Motor neuron (in vitro differentiated cells): ENCODE measurements at regions not wholly inside any gene's neighbourhood (a gene's known extent, or its start where the extent isn't known, plus 50 kb on each side); places are given as distances from the start of the nearest gene placed in this dataset.
A peak's percentile ranks its signal among the peaks of the same experiment; 100 is the strongest.

Experiments used
- ATAC-seq, 8 experiments: fragments of 200-7000 bp; cut with Tn5 transposase; replicated peaks in 6 of 8; 2 replicates each; pipeline ENCODE4 v1.8.0; 2021; ENCODE audit warnings: mild to moderate bottlenecking in 8 of 8, moderate library complexity in 8 of 8
- H3K27ac ChIP-seq, 2 donors: fragments of 250-450 bp; sonication (Bioruptor Pico); 2 replicates each; pipeline ENCODE4 v1.9.0; 2021; ENCODE audit warnings: antibody characterized with exemption in 2 of 2, mild to moderate bottlenecking in 2 of 2, moderate library complexity in 1 of 2
- H3K4me1 ChIP-seq, 2 donors: fragments of 250-450 bp; sonication (Bioruptor Pico); replicated peaks in 1 of 2; 2 replicates each; pipeline ENCODE4 v1.6.1; 2021; ENCODE audit warnings: antibody characterized with exemption in 2 of 2, mild to moderate bottlenecking in 2 of 2, moderate library complexity in 1 of 2
- H3K4me3 ChIP-seq, 5 donors: fragments of 250-450 bp; sonication (Bioruptor Pico); 2 replicates each; pipeline ENCODE4 v1.9.0; 2021; ENCODE audit warnings: antibody characterized with exemption in 5 of 5, mild to moderate bottlenecking in 5 of 5, moderate library complexity in 4 of 5
- WGBS, 10 experiments: fragments of 450-650 bp; shearing (Covaris generic); methylation state at CpG; one replicate each; pipeline ENCODE4 v1.0.0; 2022; 5-methylcytosine and 5-hydroxymethylcytosine counted together
- in situ Hi-C, 9 experiments: fragments of 400-800 bp; cut with MboI; loops; one replicate each; pipeline ENCODE4 v1.15.0; 2021; ENCODE audit warnings: low sequenced_read_pairs in 9 of 9, low pct_unique_long_range_greater_than_20kb in 2 of 9; ENCODE audit not compliant: unreplicated experiment in 9 of 9

- in situ Hi-C loops: no loop called here
- Histone ChIP-seq H3K27ac (no peak overlapping the region), H3K4me3 (no peak overlapping the region), H3K4me1 (peaks cover 2 to 15% of the 10 kb centered on the region in 2 donors)
- ATAC-seq: no peak
- WGBS, 10 experiments: 63 to 100% (median 90%) methylated on average over 1 of the region's 1 CpG; no CpG with 5 or more reads in 2 of the 10 experiments
Observed at GRCh38 chr2:144151405-144151804, 368.5 kb downstream of the ZEB2 start.

GRCh38 chr2:144147356-144147755 lies 372.6 kb downstream of the ZEB2 start:
- H3K27ac ChIP-seq: no peak overlapping the region
- ATAC-seq: no peak
- 66 to 100% (median 93%) methylated on average over 1 to 2 of the region's 2 CpGs; no CpG with 5 or more reads in 1 of the 10 experiments for WGBS, 10 experiments
- no peak overlapping the region for H3K4me3 ChIP-seq
- peaks cover 0 to 11% of the 10 kb centered on the region in 2 donors for H3K4me1 ChIP-seq
- in situ Hi-C loops: no loop called here

DNA sequence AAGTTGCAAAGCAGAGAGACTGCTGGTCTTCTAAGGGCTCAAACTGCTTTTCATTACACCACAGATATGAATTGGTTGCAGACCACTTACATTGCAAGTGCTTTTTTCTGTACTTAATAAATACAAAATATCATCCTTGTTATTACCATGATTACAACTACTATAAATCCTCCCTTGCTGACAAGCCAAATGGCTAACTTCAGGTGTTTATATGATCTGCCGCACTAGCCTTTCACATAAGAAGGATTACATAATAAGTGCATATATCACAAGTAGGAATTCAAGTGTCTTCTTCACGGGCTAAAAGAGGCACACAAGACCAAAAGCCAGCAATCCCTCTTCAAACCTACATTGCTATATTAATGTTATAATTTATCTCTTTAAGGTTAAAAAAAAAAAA lies 373.0 kb downstream of the ZEB2 start:
- Histone ChIP-seq H3K27ac (no peak overlapping the region), H3K4me3 (no peak overlapping the region), H3K4me1 (peaks cover 0 to 11% of the 10 kb centered on the region in 2 donors)
- in situ Hi-C loops: no loop called here
- 30 to 94% (median 64%) methylated on average over 1 to 2 of the region's 2 CpGs; no CpG with 5 or more reads in 2 of the 10 experiments for WGBS, 10 experiments
- peak in 5 of 8 experiments; percentile 15 to 75 (median 66) for ATAC-seq

- H3K4me1 ChIP-seq: peaks cover 0 to 11% of the 10 kb centered on the region in 2 donors
- no peak for ATAC-seq
- no peak overlapping the region for H3K4me3 ChIP-seq
- H3K27ac ChIP-seq: no peak overlapping the region
- in situ Hi-C loops: no loop called here
- WGBS, 10 experiments: 43 to 100% (median 82%) methylated on average over 1 of the region's 1 CpG; no CpG with 5 or more reads in 3 of the 10 experiments
Observed at GRCh38 chr2:144146076-144146475, 373.8 kb downstream of the ZEB2 start.

DNA sequence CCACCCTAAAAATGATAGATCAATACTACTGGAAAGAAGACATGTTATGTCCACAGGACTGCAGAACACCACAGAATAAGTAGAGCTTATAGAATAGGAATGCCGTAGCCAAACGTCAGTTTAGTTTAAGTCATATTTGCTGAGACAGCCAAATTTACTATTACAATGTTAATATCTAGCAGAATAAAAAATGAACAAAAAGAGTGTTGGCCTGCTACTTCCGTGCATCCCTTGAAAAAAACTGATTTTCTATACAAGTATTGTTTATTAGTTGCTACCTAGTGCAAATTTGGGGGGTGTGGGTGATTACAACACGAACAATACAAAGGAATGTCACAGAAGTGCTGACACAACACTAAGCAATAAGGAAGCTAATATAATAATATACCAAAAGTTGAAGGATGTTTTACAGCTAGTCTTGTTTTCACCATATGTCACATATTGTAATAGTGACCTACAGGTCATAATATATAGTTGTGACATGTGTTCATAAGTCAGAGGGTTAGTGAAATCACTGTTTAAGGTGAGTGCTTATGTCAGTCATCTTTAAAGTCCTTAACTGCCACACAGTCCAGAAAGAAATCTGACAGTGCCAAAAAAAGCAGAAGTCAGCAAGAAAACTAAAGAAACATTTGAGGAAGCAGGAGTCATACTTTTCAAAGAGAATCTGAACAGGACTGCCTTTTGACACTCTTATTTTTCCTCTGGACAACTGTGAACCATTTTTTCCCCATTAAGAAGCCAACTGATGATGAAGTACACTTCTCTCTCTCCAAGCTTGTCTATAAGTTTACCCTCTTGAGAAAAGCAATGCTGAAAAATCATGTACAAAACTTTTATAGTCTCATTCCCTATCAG lies 376.4 kb downstream of the ZEB2 start:
- no peak for ATAC-seq
- H3K4me1 ChIP-seq: peaks cover 0 to 7% of the 10 kb centered on the region in 2 donors
- no peak overlapping the region for H3K4me3 ChIP-seq
- 79 to 94% (median 91%) methylated on average over 2 to 4 of the region's 4 CpGs; no CpG with 5 or more reads in 2 of the 10 experiments for WGBS, 10 experiments
- in situ Hi-C loops: no loop called here
- no peak overlapping the region for H3K27ac ChIP-seq

DNA sequence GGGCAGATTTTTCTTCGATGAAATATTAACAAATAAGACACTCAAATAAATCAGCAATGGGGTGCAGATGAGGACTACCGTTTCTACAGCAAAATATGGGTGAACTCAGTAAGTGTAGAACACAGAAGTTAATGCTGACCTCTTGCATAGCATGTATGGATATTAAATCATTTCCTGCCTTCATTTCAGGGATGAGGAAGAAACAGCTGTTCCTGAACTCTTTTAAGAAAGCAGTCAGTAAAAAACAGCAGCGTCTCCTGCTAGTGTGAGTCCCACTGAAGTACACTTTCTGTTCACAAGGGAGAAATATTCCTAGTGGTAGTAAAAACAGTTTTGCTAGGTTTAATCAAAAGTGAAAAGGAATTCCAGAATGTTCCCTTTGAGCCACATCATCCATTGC lies 379.0 kb downstream of the ZEB2 start:
- H3K4me1 ChIP-seq: no peaks in the 10 kb centered on the region
- H3K4me3 ChIP-seq: no peak overlapping the region
- no peak for ATAC-seq
- 0 to 96% (median 65%) methylated on average over 1 to 3 of the region's 3 CpGs; no CpG with 5 or more reads in 4 of the 10 experiments for WGBS, 10 experiments
- no peak overlapping the region for H3K27ac ChIP-seq
- in situ Hi-C loops: no loop called here

- no peaks in the 10 kb centered on the region for H3K4me1 ChIP-seq
- no peak overlapping the region for H3K4me3 ChIP-seq
- H3K27ac ChIP-seq: no peak overlapping the region
- no peak for ATAC-seq
- in situ Hi-C loops: no loop called here
- 25 to 97% (median 58%) methylated on average over 1 to 5 of the region's 5 CpGs; no CpG with 5 or more reads in 1 of the 10 experiments for WGBS, 10 experiments
Observed at GRCh38 chr2:144137705-144138428, 382.1 kb downstream of the ZEB2 start.

DNA sequence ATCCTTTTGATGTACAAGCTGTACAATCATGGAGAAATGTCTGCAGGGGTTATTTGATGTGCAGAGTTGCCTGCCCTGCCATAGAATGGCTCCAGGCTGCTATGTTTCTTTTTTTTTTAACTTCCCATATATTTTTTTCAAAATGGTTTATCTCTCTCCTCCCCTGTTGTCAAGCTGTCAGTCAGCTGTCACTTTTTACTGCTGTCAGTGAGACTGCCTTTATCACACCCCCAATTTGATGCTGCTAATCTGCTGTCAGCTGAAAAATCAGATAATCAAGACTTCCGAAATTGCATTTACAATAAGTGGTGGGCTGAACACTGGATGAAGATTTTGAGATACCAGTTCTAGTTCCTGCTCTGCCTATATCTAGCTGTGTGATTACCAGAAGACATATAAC lies 382.6 kb downstream of the ZEB2 start:
- peak in 2 of 8 experiments; percentile 13 to 58 for ATAC-seq
- Histone ChIP-seq H3K27ac (no peak overlapping the region), H3K4me3 (no peak overlapping the region), H3K4me1 (no peaks in the 10 kb centered on the region)
- in situ Hi-C loops: no loop called here
- 33 to 100% (median 100%) methylated on average over 1 of the region's 1 CpG; no CpG with 5 or more reads in 6 of the 10 experiments for WGBS, 10 experiments

DNA sequence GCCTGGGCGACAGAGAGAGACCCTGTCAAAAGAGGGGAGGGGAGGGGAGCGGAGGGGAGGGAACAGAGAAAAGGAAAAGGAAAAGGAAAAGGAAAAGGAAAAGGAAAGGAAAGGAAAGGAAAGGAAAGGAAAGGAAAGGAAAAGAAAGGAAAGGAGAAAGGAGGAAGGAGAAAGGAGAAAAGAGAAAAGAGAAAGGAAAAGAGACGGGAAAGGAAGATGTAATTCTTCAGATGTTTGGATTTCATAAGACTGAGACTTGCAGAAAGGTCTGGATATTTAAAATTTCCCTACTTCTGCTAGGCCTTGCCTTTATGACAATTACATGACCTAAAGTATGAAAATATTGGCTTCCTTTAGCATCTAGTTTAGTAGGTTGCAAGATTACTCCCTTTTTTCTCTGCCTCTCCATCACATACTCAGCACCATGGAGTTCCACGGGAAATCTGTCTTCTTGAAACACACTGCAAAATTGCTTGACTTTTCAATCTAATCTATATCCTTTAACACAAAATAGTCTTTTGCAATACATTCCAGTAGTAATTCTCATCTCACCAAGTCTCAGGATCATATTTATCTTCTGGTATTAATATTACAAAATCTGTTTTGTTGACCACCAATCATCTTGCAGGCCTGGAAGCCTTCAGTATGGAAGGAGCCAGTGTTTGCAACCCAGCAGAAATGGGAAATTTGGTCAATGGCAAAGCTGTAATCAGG lies 383.5 kb downstream of the ZEB2 start:
- no peak overlapping the region for H3K27ac ChIP-seq
- no peak overlapping the region for H3K4me3 ChIP-seq
- in situ Hi-C loops: no loop called here
- 83 to 100% (median 88%) methylated on average over 1 to 4 of the region's 4 CpGs; no CpG with 5 or more reads in 1 of the 10 experiments for WGBS, 10 experiments
- H3K4me1 ChIP-seq: no peaks in the 10 kb centered on the region
- ATAC-seq: no peak

- 11 to 86% (median 48%) methylated on average over 1 to 7 of the region's 7 CpGs for WGBS, 10 experiments
- Histone ChIP-seq H3K27ac (no peak overlapping the region), H3K4me1 (no peaks in the 10 kb centered on the region), H3K4me3 (no peak overlapping the region)
- ATAC-seq: peak in 3 of 8 experiments; percentile 78 to 90 (median 88)
- in situ Hi-C loops: no loop called here
Observed at GRCh38 chr2:144133936-144134665, 385.8 kb downstream of the ZEB2 start.

DNA sequence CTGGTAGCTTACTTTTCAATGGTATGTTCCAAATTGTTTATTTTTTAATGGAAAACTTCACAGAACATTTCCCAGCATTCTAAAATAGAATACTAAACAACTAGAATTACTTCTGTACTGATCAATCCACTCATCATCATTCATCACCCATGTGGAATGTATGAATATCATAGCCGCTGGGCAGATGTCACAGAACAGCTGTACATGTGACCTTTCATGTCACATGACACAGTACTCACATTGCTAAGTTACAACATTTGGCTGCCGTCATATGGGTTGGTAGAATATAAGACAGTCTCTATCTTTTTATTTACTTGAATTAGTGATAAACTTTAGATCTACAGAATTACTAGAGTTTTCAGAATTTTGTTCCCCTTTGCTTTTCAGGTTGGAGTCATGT lies 387.6 kb downstream of the ZEB2 start:
- no peak overlapping the region for H3K4me3 ChIP-seq
- in situ Hi-C loops: no loop called here
- ATAC-seq: peak in 2 of 8 experiments; percentile 75 to 88
- 17 to 100% (median 93%) methylated on average over 1 to 2 of the region's 2 CpGs; no CpG with 5 or more reads in 2 of the 10 experiments for WGBS, 10 experiments
- no peaks in the 10 kb centered on the region for H3K4me1 ChIP-seq
- H3K27ac ChIP-seq: no peak overlapping the region

GRCh38 chr2:144131042-144131441 lies 388.9 kb downstream of the ZEB2 start:
- peak in 1 of 8 experiments; percentile 49 for ATAC-seq
- WGBS, 10 experiments: 65 to 95% (median 83%) methylated on average over 1 to 5 of the region's 5 CpGs

More at GRCh38 chr2:144131042-144131441, 388.9 kb downstream of the ZEB2 start:
- in situ Hi-C loops: no loop called here
- Histone ChIP-seq H3K4me1 (no peaks in the 10 kb centered on the region), H3K27ac (no peak overlapping the region), H3K4me3 (no peak overlapping the region)
